Pancreas (tissue), 10 donors: ENCODE measurements at regions not wholly inside any gene's neighbourhood (a gene's known extent, or its start where the extent isn't known, plus 50 kb on each side); places are given as distances from the start of the nearest gene placed in this dataset.
"Not testable (repeated sequence)": the region's sequence is repeated elsewhere in the genome, so short reads cannot be mapped to it uniquely, and the experiment has no call there.

Experiments used
- ATAC-seq, 4 donors: fragments of 200-7000 bp; cut with Tn5 transposase; one replicate each; pipeline versions ENCODE4 v1.8.0 to v1.9.1; 2020; ENCODE audit warnings: mild to moderate bottlenecking in 4 of 4, moderate library complexity in 4 of 4
- DNase-seq, 6 donors: peaks; one replicate each; pipeline ENCODE4 v3.0.0-alpha.2; 2020
- FAIRE-seq: peaks from 2 replicates; lab custom pipeline; 2012; peaks lifted over from hg19 to GRCh38; lab: Jason Lieb, UNC
- H3K27ac ChIP-seq, 4 donors: fragments of 200-600 bp; sonication (generic); 1 replicate in 3 of 4; 2 replicates in 1 of 4; pipeline versions ENCODE4 v1.5.0 to v1.8.0; 2020
- H3K27me3 ChIP-seq, 4 donors: fragments of 200-600 bp; one replicate each; pipeline ENCODE4 v1.8.0; 2021
- H3K36me3 ChIP-seq, 3 donors: fragments of 200-600 bp; sonication (generic) in 1 of 3; one replicate each; pipeline versions ENCODE4 v1.5.0 to v1.8.0; 2020 to 2021
- H3K4me1 ChIP-seq, 3 donors: fragments of 200-600 bp; one replicate each; pipeline ENCODE4 v1.8.0; 2021
- H3K4me3 ChIP-seq, 4 donors: fragments of 200-600 bp; sonication (generic) in 2 of 4; one replicate each; pipeline versions ENCODE4 v1.5.0 to v1.8.0; 2020 to 2021
- H3K9me3 ChIP-seq, 4 donors: fragments of 200-600 bp; one replicate each; pipeline ENCODE4 v1.8.0; 2021
- WGBS, 2 donors: extraction: QIAGEN DNeasy Blood & Tissue Kit; methylation state at CpG; one replicate each; pipeline ENCODE4 v1.1.7; 2013; 5-methylcytosine and 5-hydroxymethylcytosine counted together
- intact Hi-C, 3 donors: fragments of 100-400 bp; cut with DNase I; formaldehyde crosslinking; loops; one replicate each; pipeline versions ENCODE4 v1.11.1 to v1.14.2; 2022
- TF ChIP-seq, protein P1 (sequence below), 4 donors: fragments of 200-600 bp; sonication (generic) in 3 of 4; IDR thresholded peaks; one replicate each; pipeline versions ENCODE4 v1.5.0 to v1.8.0; 2021; ENCODE audit warnings: antibody characterized with exemption in 4 of 4
- donor health status: healthy with polysubstance abuse.
- donor health status: DM: no; HTN: no; CAD: no; lungs with moderate emphysema.
- donor health status: DM: no; HTN: no; CAD: no.
- donor health status: control.
- donor health status: control.
- donor health status: Bipolar disorder and iron deficiency.
- donor health status: DM: yes; HTN: yes; CAD: no.
- donor health status: DM: no; HTN: no; CAD: no.
- donor health status: DM: no; HTN: no; CAD: no.
- donor health status: DM: yes; HTN: yes; CAD: no.

DNA sequence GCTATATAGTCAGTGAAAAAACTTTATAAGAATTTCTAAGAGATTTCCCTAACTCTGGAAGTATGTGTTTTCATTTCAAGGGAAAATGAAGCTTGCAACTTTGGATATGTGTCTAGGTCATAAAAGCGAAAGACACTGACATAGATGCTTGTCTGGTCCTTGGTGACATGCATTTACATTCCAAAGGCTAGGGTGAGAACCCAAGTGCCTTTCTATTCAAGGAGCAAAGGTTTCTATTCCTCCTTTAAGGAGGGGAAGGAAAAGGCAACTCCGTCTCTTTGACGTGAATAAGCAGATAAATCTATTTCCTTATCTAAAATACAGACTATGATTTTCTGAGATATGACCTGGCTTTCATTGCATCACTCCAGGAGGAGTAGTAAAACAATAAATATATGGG lies 261.1 kb downstream of the CDH7 start:
- intact Hi-C loops, result no loop called here
- TF ChIP-seq, protein P1, sequence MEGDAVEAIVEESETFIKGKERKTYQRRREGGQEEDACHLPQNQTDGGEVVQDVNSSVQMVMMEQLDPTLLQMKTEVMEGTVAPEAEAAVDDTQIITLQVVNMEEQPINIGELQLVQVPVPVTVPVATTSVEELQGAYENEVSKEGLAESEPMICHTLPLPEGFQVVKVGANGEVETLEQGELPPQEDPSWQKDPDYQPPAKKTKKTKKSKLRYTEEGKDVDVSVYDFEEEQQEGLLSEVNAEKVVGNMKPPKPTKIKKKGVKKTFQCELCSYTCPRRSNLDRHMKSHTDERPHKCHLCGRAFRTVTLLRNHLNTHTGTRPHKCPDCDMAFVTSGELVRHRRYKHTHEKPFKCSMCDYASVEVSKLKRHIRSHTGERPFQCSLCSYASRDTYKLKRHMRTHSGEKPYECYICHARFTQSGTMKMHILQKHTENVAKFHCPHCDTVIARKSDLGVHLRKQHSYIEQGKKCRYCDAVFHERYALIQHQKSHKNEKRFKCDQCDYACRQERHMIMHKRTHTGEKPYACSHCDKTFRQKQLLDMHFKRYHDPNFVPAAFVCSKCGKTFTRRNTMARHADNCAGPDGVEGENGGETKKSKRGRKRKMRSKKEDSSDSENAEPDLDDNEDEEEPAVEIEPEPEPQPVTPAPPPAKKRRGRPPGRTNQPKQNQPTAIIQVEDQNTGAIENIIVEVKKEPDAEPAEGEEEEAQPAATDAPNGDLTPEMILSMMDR (IDR thresholded peaks at IDR 0.05), result no peak
- Histone ChIP-seq H3K27ac (no peak overlapping the region), H3K4me1 (no peaks in the 10 kb centered on the region), H3K9me3 (no peaks in the 10 kb centered on the region), H3K4me3 (no peak overlapping the region), H3K27me3 (no peaks in the 10 kb centered on the region), H3K36me3 (no peaks in the 10 kb centered on the region)
- no peak for FAIRE-seq
- WGBS, 2 donors, result 41 to 58% methylated on average over 3 of the region's 3 CpGs
- no peak for DNase-seq
- ATAC-seq, result no peak

- no peaks in the 10 kb centered on the region for H3K9me3 ChIP-seq
- no peak for ATAC-seq
- H3K4me3 ChIP-seq, result no peak overlapping the region
- FAIRE-seq, result no peak
- TF ChIP-seq, protein P1 (IDR thresholded peaks at IDR 0.05), result no peak
- H3K27ac ChIP-seq, result no peak overlapping the region
- peak in 1 of 6 donors; percentile 55 for DNase-seq
- H3K4me1 ChIP-seq, result no peaks in the 10 kb centered on the region
- no peaks in the 10 kb centered on the region for H3K36me3 ChIP-seq
- H3K27me3 ChIP-seq, result no peaks in the 10 kb centered on the region
- intact Hi-C loops, result no loop called here
- 81 to 89% methylated on average over 28 of the region's 28 CpGs for WGBS, 2 donors
Observed at GRCh38 chr18:66005831-66006588, 255.2 kb downstream of the CDH7 start.

DNA sequence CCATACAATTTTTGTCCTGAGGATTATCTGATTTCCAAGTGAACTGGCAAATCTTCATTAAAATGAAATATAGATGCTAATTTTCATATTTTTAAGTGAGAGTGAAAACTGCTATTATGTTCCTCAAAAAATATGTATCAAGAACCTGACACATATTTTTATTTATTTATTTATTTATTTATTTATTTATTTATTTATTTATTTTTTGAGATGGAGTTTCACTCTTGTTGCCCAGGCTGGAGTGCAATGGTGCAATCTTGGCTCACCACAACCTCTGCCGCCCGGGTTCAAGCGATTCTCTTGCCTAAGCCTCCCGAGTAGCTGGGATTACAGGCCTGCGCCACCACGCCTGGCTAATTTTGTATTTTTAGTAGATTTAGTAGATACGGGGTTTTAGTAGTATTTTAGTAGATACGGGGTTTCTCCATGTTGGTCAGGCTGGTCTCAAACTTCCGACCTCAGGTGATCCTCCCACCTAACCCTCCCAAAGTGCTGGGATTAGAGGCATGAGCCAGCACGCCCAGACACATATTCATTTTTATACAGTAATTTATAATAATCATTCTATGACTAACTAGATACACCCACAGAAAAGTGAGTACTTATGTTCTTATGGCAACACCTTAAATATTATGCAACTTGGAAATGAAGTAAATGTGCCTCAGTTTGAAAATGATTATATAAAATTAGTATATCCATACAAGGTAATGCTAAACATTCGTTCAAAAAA lies 248.3 kb downstream of the CDH7 start:
- 80 to 92% methylated on average over 11 of the region's 11 CpGs for WGBS, 2 donors
- DNase-seq, H3K36me3 ChIP-seq, H3K27ac ChIP-seq, intact Hi-C loops, FAIRE-seq, H3K27me3 ChIP-seq, H3K4me1 ChIP-seq, H3K4me3 ChIP-seq, H3K9me3 ChIP-seq, ATAC-seq: not testable (repeated sequence)

GRCh38 chr18:65995206-65995605 lies 244.4 kb downstream of the CDH7 start:
- no peak for FAIRE-seq
- no peak for DNase-seq
- Histone ChIP-seq H3K4me1 (no peaks in the 10 kb centered on the region), H3K27me3 (no peaks in the 10 kb centered on the region), H3K9me3 (no peaks in the 10 kb centered on the region), H3K27ac (no peak overlapping the region), H3K36me3 (no peaks in the 10 kb centered on the region), H3K4me3 (no peak overlapping the region)
- TF ChIP-seq, protein P1 (IDR thresholded peaks at IDR 0.05), result no peak
- no peak for ATAC-seq
- 64 to 65% methylated on average over 3 of the region's 3 CpGs for whole genome bisulfite sequencing, 2 donors
- intact Hi-C loops, result no loop called here

- FAIRE-seq (no peak), ATAC-seq (no peak), DNase-seq (no peak)
- Histone ChIP-seq H3K4me3 (no peak overlapping the region), H3K36me3 (no peaks in the 10 kb centered on the region), H3K27me3 (no peaks in the 10 kb centered on the region), H3K4me1 (no peaks in the 10 kb centered on the region), H3K27ac (no peak overlapping the region), H3K9me3 (no peaks in the 10 kb centered on the region)
- TF ChIP-seq, protein P1 (IDR thresholded peaks at IDR 0.05), result no peak
- intact Hi-C loops, result no loop called here
- 66 to 83% methylated on average over 2 of the region's 2 CpGs for WGBS, 2 donors
Observed at GRCh38 chr18:65994302-65994701, 243.5 kb downstream of the CDH7 start.
